Karpas-422 (cell line): ENCODE measurements at regions not wholly inside any gene's neighbourhood (a gene's known extent, or its start where the extent isn't known, plus 50 kb on each side); places are given as distances from the start of the nearest gene placed in this dataset.

Experiments used
- DNase-seq: peaks from one replicate; pipeline ENCODE4 v3.0.0-alpha.2; 2015
- H2AFZ ChIP-seq: fragments of 200-600 bp; sonication (generic); 2 replicates; pipeline ENCODE4 v1.6.1; 2014; ENCODE audit warnings: antibody characterized with exemption, low read length, mixed read lengths
- H3K27ac ChIP-seq: fragments of 200-600 bp; sonication (generic); 2 replicates; pipeline ENCODE4 v1.5.1; 2014; ENCODE audit warnings: mild to moderate bottlenecking, low read length, moderate library complexity
- H3K27me3 ChIP-seq: fragments of 200-600 bp; sonication (generic); 2 replicates; pipeline ENCODE4 v1.6.1; 2014; ENCODE audit warnings: low read length, mixed read lengths
- H3K36me3 ChIP-seq: fragments of 200-600 bp; sonication (generic); 2 replicates; pipeline ENCODE4 v1.6.1; 2014; ENCODE audit warnings: low read length, mixed read lengths; ENCODE audit not compliant: insufficient read depth
- H3K4me1 ChIP-seq: fragments of 200-600 bp; sonication (generic); 2 replicates; pipeline ENCODE4 v1.6.1; 2014; ENCODE audit warnings: mild to moderate bottlenecking, low read length, mixed read lengths
- H3K4me2 ChIP-seq: fragments of 200-600 bp; sonication (generic); 2 replicates; pipeline ENCODE4 v1.6.1; 2014; ENCODE audit warnings: low read length, low read depth, mild to moderate bottlenecking; ENCODE audit not compliant: poor library complexity, severe bottlenecking
- H3K4me3 ChIP-seq: fragments of 200-600 bp; sonication (generic); 2 replicates; pipeline ENCODE4 v1.5.1; 2014; ENCODE audit warnings: mild to moderate bottlenecking, antibody characterized with exemption, low read length, mixed read lengths
- H3K79me2 ChIP-seq: fragments of 200-600 bp; sonication (generic); 2 replicates; pipeline ENCODE4 v1.6.1; 2014; ENCODE audit warnings: mild to moderate bottlenecking, low read length, mixed read lengths
- H3K9ac ChIP-seq: fragments of 200-600 bp; sonication (generic); 2 replicates; pipeline ENCODE4 v1.6.0; 2014; ENCODE audit warnings: low read length
- H3K9me2 ChIP-seq: fragments of 200-600 bp; sonication (generic), shearing (Covaris generic); replicated peaks from 2 replicates; pipeline ENCODE4 v1.6.0; 2014; ENCODE audit warnings: mild to moderate bottlenecking, low read length, moderate library complexity; ENCODE audit not compliant: insufficient read depth
- H3K9me3 ChIP-seq: fragments of 300-700, 200-600 bp; sonication (generic); 2 replicates; pipeline ENCODE4 v1.6.1; 2014; ENCODE audit warnings: low read length, mixed read lengths
- H4K20me1 ChIP-seq: fragments of 200-600 bp; sonication (generic); 2 replicates; pipeline ENCODE4 v1.6.1; 2014; ENCODE audit warnings: mild to moderate bottlenecking, antibody characterized with exemption, low read length, low read depth; ENCODE audit not compliant: insufficient read depth

DNA sequence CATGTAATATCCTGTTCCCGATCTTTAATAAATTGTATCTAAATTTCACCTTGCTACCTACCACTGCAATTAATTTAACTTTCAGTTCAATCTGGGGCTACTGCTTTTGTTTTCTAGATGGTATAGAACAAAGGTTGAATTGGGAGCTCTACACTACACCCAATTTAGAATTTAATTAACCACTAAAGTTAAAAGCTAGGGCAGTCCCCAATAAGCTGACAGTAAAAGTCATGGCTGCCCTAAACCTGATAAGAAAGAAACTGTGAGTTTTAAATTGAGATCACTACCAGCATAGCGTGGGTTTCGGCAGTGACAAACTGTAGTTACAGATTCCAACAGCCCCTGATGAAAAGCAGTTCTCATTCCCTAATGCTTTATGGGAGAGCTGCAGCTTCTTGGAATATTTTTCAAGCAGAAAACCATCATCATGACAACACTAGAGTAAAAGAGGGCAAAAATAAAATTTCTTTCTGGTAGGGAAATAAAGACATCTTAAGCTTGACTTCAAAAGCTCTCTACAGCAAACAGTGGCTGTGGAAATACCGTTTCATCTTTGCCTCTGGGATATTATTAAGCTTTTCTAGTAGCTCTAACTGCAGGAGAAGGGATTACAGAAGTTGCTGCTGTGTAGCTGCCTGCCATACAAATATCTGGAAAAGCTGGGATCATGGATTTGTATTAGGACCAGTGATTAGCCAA, 1372.1 kb downstream of the EPHA7 start:
- Histone ChIP-seq H3K4me2 (no peak overlapping the region), H3K79me2 (no peaks in the 10 kb centered on the region), H3K36me3 (no peaks in the 10 kb centered on the region)

DNA sequence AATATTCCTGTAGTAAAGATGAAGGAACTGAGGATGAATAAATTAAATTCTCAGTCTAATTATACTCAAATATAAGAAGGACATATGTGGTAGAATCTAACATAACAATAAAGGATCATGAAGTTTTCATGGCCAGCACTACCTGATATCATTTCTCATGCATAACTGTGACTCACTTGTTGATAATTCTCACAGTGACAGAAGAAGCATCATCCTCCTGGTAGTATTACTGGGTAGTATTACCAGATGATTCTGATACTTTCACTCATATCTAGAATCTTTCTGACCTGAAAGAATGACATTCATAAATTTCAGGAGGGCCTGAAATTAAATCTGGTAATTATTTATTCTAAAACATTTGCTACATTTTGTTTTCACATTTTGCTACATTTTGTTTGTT, 1375.0 kb downstream of the EPHA7 start:
- no peak overlapping the region for H3K4me2 ChIP-seq
- H3K79me2 ChIP-seq: no peaks in the 10 kb centered on the region
- H3K4me3 ChIP-seq: no peak overlapping the region
- H3K9ac ChIP-seq: no peak overlapping the region
- DNase-seq: no peak
- H3K9me3 ChIP-seq: peaks cover 36% of the 10 kb centered on the region
- H4K20me1 ChIP-seq: no peaks in the 10 kb centered on the region
- H2AFZ ChIP-seq: no peak overlapping the region
- no peaks in the 10 kb centered on the region for H3K27me3 ChIP-seq
- H3K9me2 ChIP-seq: no peaks in the 10 kb centered on the region
- H3K4me1 ChIP-seq: no peaks in the 10 kb centered on the region
- no peaks in the 10 kb centered on the region for H3K36me3 ChIP-seq
- H3K27ac ChIP-seq: no peak overlapping the region

More for the DNA sequence above, 1372.1 kb downstream of the EPHA7 start:
- DNase-seq: no peak
- Histone ChIP-seq H4K20me1 (no peaks in the 10 kb centered on the region), H3K27ac (no peak overlapping the region), H3K4me3 (no peak overlapping the region), H3K9me2 (no peaks in the 10 kb centered on the region), H3K9me3 (peaks cover 18% of the 10 kb centered on the region; the same call in 1 of the 2 replicates), H3K9ac (no peak overlapping the region), H3K4me1 (no peaks in the 10 kb centered on the region), H3K27me3 (no peaks in the 10 kb centered on the region), H2AFZ (no peak overlapping the region)

DNA sequence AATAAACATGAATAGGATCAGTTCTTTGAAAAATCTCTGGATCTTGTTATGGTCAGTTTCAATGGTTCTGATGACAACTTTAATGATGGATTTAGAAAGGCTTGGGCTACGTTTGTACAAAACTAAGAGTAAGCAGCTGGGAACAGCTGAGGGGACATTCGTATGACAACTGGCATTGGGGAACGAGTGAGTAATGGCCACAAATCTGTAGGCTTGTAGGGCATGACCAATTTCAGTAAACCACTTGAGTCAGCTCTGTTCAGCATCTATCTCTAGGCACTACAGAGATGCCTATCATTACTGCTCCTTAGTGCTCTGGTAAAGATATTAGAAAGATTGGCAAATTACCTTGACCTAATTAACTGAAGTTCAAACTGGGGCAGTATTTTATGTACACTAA, 1375.6 kb downstream of the EPHA7 start:
- Histone ChIP-seq H3K27me3 (no peaks in the 10 kb centered on the region), H3K4me2 (no peak overlapping the region), H3K36me3 (no peaks in the 10 kb centered on the region), H2AFZ (no peak overlapping the region), H3K9me2 (no peaks in the 10 kb centered on the region), H3K4me3 (no peak overlapping the region), H3K79me2 (no peaks in the 10 kb centered on the region), H3K4me1 (no peaks in the 10 kb centered on the region), H3K9me3 (peaks cover 36% of the 10 kb centered on the region), H3K9ac (no peak overlapping the region), H4K20me1 (no peaks in the 10 kb centered on the region), H3K27ac (no peak overlapping the region)
- no peak for DNase-seq

DNA sequence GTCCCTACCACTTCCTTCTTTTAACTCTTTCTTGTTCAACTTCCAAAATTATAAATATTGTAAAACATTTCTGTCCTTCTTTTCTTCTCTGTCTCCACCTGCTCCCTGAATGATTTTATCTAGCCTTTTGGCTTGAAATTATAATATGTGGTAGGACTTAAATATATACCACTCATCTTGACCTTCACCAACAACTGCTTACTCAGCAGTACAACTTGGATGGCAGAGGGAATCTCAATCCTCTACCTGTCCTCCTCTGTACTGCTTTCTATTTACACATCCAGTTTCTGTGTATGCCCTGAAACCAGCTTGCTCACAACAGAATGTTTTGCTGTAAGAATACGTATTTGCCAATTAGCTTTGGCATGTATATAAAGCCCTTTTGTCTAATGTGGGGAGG, 1392.5 kb downstream of the EPHA7 start:
- Histone ChIP-seq H3K4me2 (no peak overlapping the region), H3K9me2 (no peaks in the 10 kb centered on the region), H3K9me3 (peaks cover 18% of the 10 kb centered on the region), H3K27ac (no peak overlapping the region), H3K79me2 (no peaks in the 10 kb centered on the region), H3K4me1 (no peaks in the 10 kb centered on the region), H4K20me1 (no peaks in the 10 kb centered on the region), H3K9ac (no peak overlapping the region), H3K27me3 (no peaks in the 10 kb centered on the region), H2AFZ (no peak overlapping the region), H3K36me3 (no peaks in the 10 kb centered on the region), H3K4me3 (no peak overlapping the region)
- DNase-seq: no peak

DNA sequence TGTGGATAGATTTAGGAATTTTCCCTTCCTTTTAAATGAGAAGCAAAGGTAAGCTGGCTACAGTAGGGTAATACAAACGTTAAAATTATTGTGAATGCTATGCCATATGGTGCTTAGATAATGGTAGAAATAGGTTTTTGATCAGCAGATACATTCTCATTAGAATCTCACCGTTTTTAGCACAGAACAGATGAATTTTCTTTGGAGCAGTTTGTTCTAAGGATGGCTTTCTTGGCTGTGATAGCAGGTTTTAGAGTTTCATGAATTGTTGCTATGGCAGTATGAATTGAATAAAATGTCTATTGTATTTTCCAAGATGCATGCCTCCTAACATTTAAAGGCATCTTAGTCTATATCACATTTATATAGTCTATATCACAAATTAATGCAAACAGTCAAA, 1394.5 kb downstream of the EPHA7 start:
- Histone ChIP-seq H3K36me3 (no peaks in the 10 kb centered on the region), H4K20me1 (no peaks in the 10 kb centered on the region), H3K4me2 (no peak overlapping the region), H3K4me1 (no peaks in the 10 kb centered on the region), H3K27ac (no peak overlapping the region), H3K27me3 (no peaks in the 10 kb centered on the region), H2AFZ (no peak overlapping the region), H3K79me2 (no peaks in the 10 kb centered on the region), H3K9ac (no peak overlapping the region), H3K9me2 (no peaks in the 10 kb centered on the region), H3K4me3 (no peak overlapping the region), H3K9me3 (peaks cover 16% of the 10 kb centered on the region)
- no peak for DNase-seq

DNA sequence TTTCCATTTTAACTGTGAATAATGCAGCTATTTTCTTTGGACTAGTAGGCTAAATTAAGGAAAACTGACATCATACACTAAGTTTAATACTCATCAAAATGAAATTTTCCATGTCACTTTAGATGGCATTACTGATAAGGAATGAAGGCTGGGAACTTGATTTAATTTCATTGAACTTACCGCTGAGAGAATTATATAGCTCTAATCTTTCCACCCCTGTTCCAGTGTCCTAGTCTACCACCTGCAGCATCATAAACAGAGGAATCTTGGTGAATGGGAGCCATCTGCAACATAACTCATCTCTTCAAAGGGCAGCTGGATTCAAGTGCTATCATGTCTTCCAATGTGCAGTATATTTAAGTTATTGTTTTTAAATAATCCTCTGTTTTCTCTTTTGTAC, 1395.2 kb downstream of the EPHA7 start:
- H3K79me2 ChIP-seq: no peaks in the 10 kb centered on the region
- H4K20me1 ChIP-seq: no peaks in the 10 kb centered on the region
- no peak overlapping the region for H2AFZ ChIP-seq
- H3K9me2 ChIP-seq: no peaks in the 10 kb centered on the region
- H3K36me3 ChIP-seq: no peaks in the 10 kb centered on the region
- H3K4me3 ChIP-seq: no peak overlapping the region
- H3K9me3 ChIP-seq: peaks cover 21% of the 10 kb centered on the region
- H3K9ac ChIP-seq: no peak overlapping the region
- H3K4me2 ChIP-seq: no peak overlapping the region
- no peaks in the 10 kb centered on the region for H3K27me3 ChIP-seq
- DNase-seq: no peak
- H3K4me1 ChIP-seq: no peaks in the 10 kb centered on the region
- H3K27ac ChIP-seq: no peak overlapping the region

DNA sequence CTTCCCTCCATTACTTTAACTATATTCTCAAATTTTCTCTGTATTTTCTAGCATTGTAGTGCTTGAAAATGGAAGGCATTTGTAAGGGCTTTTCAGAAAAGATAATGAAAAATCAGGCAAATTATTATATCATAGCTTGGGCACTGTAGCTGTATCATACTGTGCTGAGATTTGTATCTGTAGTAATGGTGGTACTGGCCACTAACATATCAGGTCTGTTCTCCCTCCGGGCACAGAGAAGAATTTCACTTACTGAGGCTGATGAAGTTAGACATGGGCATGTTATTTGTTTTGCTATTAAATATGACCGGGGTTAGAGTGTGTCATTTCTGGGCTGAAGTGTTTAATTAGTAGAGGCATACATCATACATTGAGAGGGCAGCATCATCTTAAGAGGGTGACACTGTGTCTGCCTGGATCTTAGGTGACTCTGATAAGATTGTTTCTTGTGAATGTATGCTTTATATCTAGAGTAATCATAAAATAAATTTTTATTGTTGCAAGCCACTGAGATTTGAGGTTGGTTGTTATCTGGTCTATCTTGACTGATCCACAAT, 1395.9 kb downstream of the EPHA7 start:
- no peak overlapping the region for H3K4me2 ChIP-seq
- H2AFZ ChIP-seq: no peak overlapping the region
- H3K79me2 ChIP-seq: no peaks in the 10 kb centered on the region
- no peak overlapping the region for H3K27ac ChIP-seq
- peaks cover 21% of the 10 kb centered on the region for H3K9me3 ChIP-seq
- no peaks in the 10 kb centered on the region for H4K20me1 ChIP-seq
- H3K27me3 ChIP-seq: no peaks in the 10 kb centered on the region
- no peaks in the 10 kb centered on the region for H3K36me3 ChIP-seq
- H3K4me3 ChIP-seq: no peak overlapping the region
- H3K4me1 ChIP-seq: no peaks in the 10 kb centered on the region
- H3K9me2 ChIP-seq: no peaks in the 10 kb centered on the region
- no peak overlapping the region for H3K9ac ChIP-seq
- DNase-seq: no peak

DNA sequence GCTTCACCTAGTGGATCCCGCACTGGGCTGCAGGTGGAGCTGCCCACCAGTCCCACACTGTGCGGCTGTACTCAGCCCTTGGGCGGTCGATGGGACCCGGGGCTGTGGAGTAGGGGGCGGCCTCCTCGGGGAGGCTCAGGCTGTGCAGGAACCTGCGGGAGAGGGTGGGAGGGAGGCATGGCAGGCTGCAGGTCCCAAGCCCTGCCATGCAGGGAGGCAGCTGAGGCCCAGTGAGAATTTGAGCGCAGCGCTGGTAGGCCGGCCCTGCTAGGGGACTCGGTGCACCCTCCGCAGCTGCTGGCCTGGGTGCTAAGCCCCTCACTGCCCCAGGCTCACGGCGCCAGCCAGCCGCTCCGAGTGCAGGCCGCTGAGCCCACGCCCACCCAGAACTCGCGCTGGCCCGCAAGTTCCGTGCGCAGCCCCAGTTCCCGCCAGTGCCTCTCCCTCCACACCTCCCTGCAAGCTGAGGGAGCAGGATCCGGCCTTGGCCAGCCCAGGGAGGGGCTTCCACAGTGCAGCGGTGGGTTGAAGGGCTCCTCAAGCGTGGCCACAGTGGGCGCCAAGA, 1407.6 kb downstream of the EPHA7 start:
- no peak overlapping the region for H3K4me3 ChIP-seq
- no peak overlapping the region for H2AFZ ChIP-seq
- H3K9me3 ChIP-seq: peaks cover 17% of the 10 kb centered on the region
- no peaks in the 10 kb centered on the region for H3K36me3 ChIP-seq
- no peaks in the 10 kb centered on the region for H4K20me1 ChIP-seq
- H3K9me2 ChIP-seq: no peaks in the 10 kb centered on the region
- H3K27me3 ChIP-seq: no peaks in the 10 kb centered on the region
- H3K9ac ChIP-seq: no peak overlapping the region
- no peak for DNase-seq
- H3K4me2 ChIP-seq: no peak overlapping the region
- no peaks in the 10 kb centered on the region for H3K4me1 ChIP-seq
- H3K79me2 ChIP-seq: no peaks in the 10 kb centered on the region
- H3K27ac ChIP-seq: no peak overlapping the region
